Neuronal stem cell (in vitro differentiated cells): ENCODE measurements at regions not wholly inside any gene's neighbourhood (a gene's known extent, or its start where the extent isn't known, plus 50 kb on each side); places are given as distances from the start of the nearest gene placed in this dataset.
A peak's percentile ranks its signal among the peaks of the same experiment; 100 is the strongest.

Source experiments
- DNase-seq: peaks from one replicate; pipeline ENCODE4 v3.0.0-alpha.2; 2013; ENCODE audit warnings: low spot score
- H2AFZ ChIP-seq: one replicate; pipeline ENCODE4 v1.6.1; 2013; ENCODE audit warnings: mild to moderate bottlenecking, low read length, inconsistent platforms
- H2AK5ac ChIP-seq: 2 replicates; pipeline ENCODE4 v1.6.1; 2013; ENCODE audit warnings: low read depth, mild to moderate bottlenecking, inconsistent platforms, low read length, moderate library complexity, mixed read lengths
- H2BK120ac ChIP-seq: 2 replicates; pipeline ENCODE4 v1.6.1; 2013; ENCODE audit warnings: low read depth, mild to moderate bottlenecking, inconsistent platforms, low read length, moderate library complexity, mixed read lengths
- H2BK12ac ChIP-seq: one replicate; pipeline ENCODE4 v1.6.1; 2013; ENCODE audit warnings: low read length, inconsistent platforms
- H2BK15ac ChIP-seq: 2 replicates; pipeline ENCODE4 v1.6.1; 2013; ENCODE audit warnings: mild to moderate bottlenecking, low read length, inconsistent platforms, mixed read lengths
- H2BK5ac ChIP-seq: one replicate; pipeline ENCODE4 v1.6.1; 2013; ENCODE audit warnings: inconsistent platforms, mild to moderate bottlenecking, low read length, moderate library complexity
- H3K14ac ChIP-seq: one replicate; pipeline ENCODE4 v1.6.1; 2013; ENCODE audit warnings: low read length, inconsistent platforms
- H3K18ac ChIP-seq: 2 replicates; pipeline ENCODE4 v1.6.1; 2013; ENCODE audit warnings: low read length, inconsistent platforms
- H3K23ac ChIP-seq: 2 replicates; pipeline ENCODE4 v1.6.1; 2013; ENCODE audit warnings: low read depth, mild to moderate bottlenecking, mixed read lengths, low read length, inconsistent platforms; ENCODE audit not compliant: poor library complexity
- H3K27ac ChIP-seq: replicated peaks from 3 replicates; pipeline ENCODE4 v1.5.1; 2013; ENCODE audit warnings: low read length, inconsistent platforms
- H3K27me3 ChIP-seq, 3 experiments: 2 replicates each; pipeline ENCODE4 v1.6.1; 2013; ENCODE audit warnings: low read length in 3 of 3, mild to moderate bottlenecking in 2 of 3, inconsistent platforms in 1 of 3, low read depth in 1 of 3, mixed read lengths in 1 of 3, moderate library complexity in 1 of 3; ENCODE audit not compliant: control insufficient read depth in 3 of 3, insufficient read depth in 3 of 3
- H3K36me3 ChIP-seq, 2 donors: replicated peaks in 1 of 2; 2 replicates each; pipeline ENCODE4 v1.6.1; 2013; ENCODE audit warnings: low read length in 2 of 2; ENCODE audit not compliant: control insufficient read depth in 2 of 2, insufficient read depth in 2 of 2
- H3K4ac ChIP-seq: 2 replicates; pipeline ENCODE4 v1.6.1; 2013; ENCODE audit warnings: inconsistent platforms, mild to moderate bottlenecking, low read length, moderate library complexity
- H3K4me1 ChIP-seq, 2 donors: 1 replicate in 1 of 2; 2 replicates in 1 of 2; pipeline ENCODE4 v1.6.1; 2013; ENCODE audit warnings: low read length in 2 of 2, low read depth in 1 of 2; ENCODE audit not compliant: control insufficient read depth in 2 of 2, insufficient read depth in 1 of 2
- H3K4me2 ChIP-seq: one replicate; pipeline ENCODE4 v1.6.1; 2013; ENCODE audit warnings: mild to moderate bottlenecking, low read length, inconsistent platforms; ENCODE audit not compliant: insufficient read depth, poor library complexity, severe bottlenecking
- H3K4me3 ChIP-seq, 2 donors: 2 replicates each; pipeline ENCODE4 v1.5.1; 2013; ENCODE audit warnings: low read length in 2 of 2, mild to moderate bottlenecking in 2 of 2, inconsistent platforms in 1 of 2, moderate library complexity in 1 of 2
- H3K79me1 ChIP-seq: one replicate; pipeline ENCODE4 v1.6.1; 2013; ENCODE audit warnings: low read depth, mild to moderate bottlenecking, inconsistent platforms, low read length, moderate library complexity
- H3K9ac ChIP-seq: one replicate; pipeline ENCODE4 v1.6.1; 2013; ENCODE audit warnings: mild to moderate bottlenecking, low read depth, low read length, inconsistent platforms; ENCODE audit not compliant: poor library complexity
- H3K9me3 ChIP-seq, 2 donors: replicated peaks in 1 of 2; 2 replicates each; pipeline versions ENCODE3 to v1.6.1; 2013; ENCODE audit warnings: low read length in 2 of 2, mild to moderate bottlenecking in 2 of 2, inconsistent platforms in 1 of 2, low read depth in 1 of 2, mixed read lengths in 1 of 2, moderate library complexity in 1 of 2; ENCODE audit not compliant: control insufficient read depth in 2 of 2, insufficient read depth in 1 of 2
- H4K8ac ChIP-seq: one replicate; pipeline ENCODE4 v1.6.1; 2013; ENCODE audit warnings: low read depth, mild to moderate bottlenecking, inconsistent platforms, low read length, moderate library complexity
- H4K91ac ChIP-seq: one replicate; pipeline ENCODE4 v1.6.1; 2013; ENCODE audit warnings: low read length, low read depth, mild to moderate bottlenecking, inconsistent platforms; ENCODE audit not compliant: poor library complexity
- WGBS, 2 donors: extraction: QIAGEN DNeasy Blood & Tissue Kit; methylation state at CpG; one replicate each; pipeline ENCODE4 v1.1.7; 2013; ENCODE audit warnings: missing lambda C conversion rate in 2 of 2, mixed read lengths in 1 of 2; ENCODE audit not compliant: insufficient read length in 2 of 2, insufficient replicate concordance in 1 of 2; ENCODE audit errors: extremely low coverage in 2 of 2; 5-methylcytosine and 5-hydroxymethylcytosine counted together

DNA sequence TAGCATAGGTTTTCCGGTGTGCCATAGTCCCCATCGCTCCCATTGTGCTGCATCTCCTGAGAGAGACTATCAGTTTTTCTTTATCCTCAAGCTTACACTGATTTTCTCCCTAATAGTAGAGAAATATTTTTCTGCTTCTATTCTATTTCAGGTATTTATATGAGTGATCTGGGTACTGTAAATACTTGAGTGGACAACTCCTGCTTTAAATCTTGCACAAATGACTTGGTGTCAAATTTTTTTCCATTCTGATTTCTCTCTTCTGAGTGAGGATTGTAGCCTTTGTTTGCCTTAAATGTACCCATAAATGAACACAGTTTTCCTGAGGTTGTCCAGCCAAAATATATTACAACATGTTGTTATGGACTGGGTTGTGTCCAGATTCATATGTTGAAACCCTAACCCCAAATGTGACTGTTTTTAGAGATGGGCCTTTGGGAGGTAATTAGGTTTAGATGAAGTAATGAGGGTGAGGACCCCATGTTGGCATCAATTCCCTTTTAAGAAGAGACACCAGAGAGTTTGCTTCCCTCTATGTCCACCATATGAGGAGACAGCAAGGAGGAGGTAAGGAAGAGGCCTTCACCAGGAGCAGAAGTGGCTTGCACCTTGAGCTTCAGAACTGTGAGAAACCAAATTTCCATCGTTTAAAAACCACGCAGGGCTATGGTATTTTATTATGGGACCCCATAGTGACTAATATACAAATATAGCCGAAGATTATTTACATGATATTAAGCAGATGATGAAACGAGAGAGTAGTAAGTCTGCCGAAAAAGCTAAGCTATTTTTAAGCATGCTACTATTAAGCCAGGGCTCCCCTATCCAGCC lies 336.4 kb upstream of the MPDZ start:
- peaks cover 0 to 5% of the 10 kb centered on the region in 2 donors for H3K9me3 ChIP-seq
- H3K18ac ChIP-seq = no peak overlapping the region
- no peak overlapping the region for H4K91ac ChIP-seq
- peak overlapping the region; percentile 15 for H2AFZ ChIP-seq
- H2BK5ac ChIP-seq = no peak overlapping the region
- no peak overlapping the region for H3K27ac ChIP-seq
- H3K4me1 ChIP-seq = no peaks in the 10 kb centered on the region
- no peak overlapping the region for H2AK5ac ChIP-seq
- WGBS, 2 donors = no CpG with 5 or more reads among the region's 7 CpGs
- no peak overlapping the region for H3K4me2 ChIP-seq
- no peaks in the 10 kb centered on the region for H3K79me1 ChIP-seq
- H3K4me3 ChIP-seq = no peak overlapping the region
- H3K23ac ChIP-seq = no peak overlapping the region
- no peak overlapping the region for H2BK12ac ChIP-seq
- no peak overlapping the region for H3K9ac ChIP-seq
- H3K4ac ChIP-seq = no peak overlapping the region
- H2BK15ac ChIP-seq = no peak overlapping the region
- no peak for DNase-seq
- H3K27me3 ChIP-seq = no peaks in the 10 kb centered on the region
- H4K8ac ChIP-seq = no peak overlapping the region
- no peak overlapping the region for H2BK120ac ChIP-seq
- no peak overlapping the region for H3K14ac ChIP-seq
- H3K36me3 ChIP-seq = no peaks in the 10 kb centered on the region

DNA sequence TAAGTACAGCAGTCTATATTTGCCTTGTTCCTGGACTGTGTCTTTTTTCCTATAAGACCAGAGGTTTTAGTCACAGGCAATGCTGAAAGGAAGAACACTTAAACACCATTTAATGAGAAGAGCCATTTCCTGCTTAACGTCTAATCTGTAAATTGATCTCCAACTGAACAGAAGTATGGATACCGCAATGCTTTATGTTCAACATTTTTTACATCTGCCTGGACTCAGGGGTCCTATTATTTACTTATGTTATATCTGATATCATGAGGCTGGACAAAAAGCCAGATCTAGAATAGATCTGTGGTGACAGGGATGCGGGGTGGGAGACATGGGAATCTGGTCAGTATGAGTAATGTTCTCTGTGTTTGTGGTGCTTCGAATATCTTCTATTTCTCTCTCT lies 334.6 kb upstream of the MPDZ start:
- Histone ChIP-seq H3K27me3 (no peaks in the 10 kb centered on the region), H2BK12ac (no peak overlapping the region), H4K91ac (no peak overlapping the region), H3K4me1 (peaks cover 0 to under 1% of the 10 kb centered on the region in 2 donors), H3K27ac (no peak overlapping the region), H3K4me3 (no peak overlapping the region), H3K4ac (no peak overlapping the region), H3K18ac (no peak overlapping the region), H3K23ac (no peak overlapping the region), H2AK5ac (no peak overlapping the region), H3K9ac (no peak overlapping the region), H4K8ac (no peak overlapping the region), H3K36me3 (no peaks in the 10 kb centered on the region), H2BK120ac (no peak overlapping the region), H3K9me3 (peaks cover 0 to 5% of the 10 kb centered on the region in 2 donors), H2BK5ac (no peak overlapping the region), H3K4me2 (no peak overlapping the region), H3K14ac (no peak overlapping the region), H2AFZ (no peak overlapping the region), H3K79me1 (no peaks in the 10 kb centered on the region), H2BK15ac (no peak overlapping the region)
- WGBS, 2 donors = no CpG with 5 or more reads among the region's 4 CpGs
- no peak for DNase-seq

GRCh38 chr9:13613296-13613695 lies 333.8 kb upstream of the MPDZ start:
- Histone ChIP-seq H2AFZ (no peak overlapping the region), H3K36me3 (no peaks in the 10 kb centered on the region), H3K9ac (no peak overlapping the region), H3K79me1 (no peaks in the 10 kb centered on the region), H2BK120ac (no peak overlapping the region), H3K4me1 (peaks cover 1 to 6% of the 10 kb centered on the region in 2 donors), H2BK12ac (no peak overlapping the region), H2BK15ac (no peak overlapping the region), H2AK5ac (no peak overlapping the region), H3K27me3 (no peaks in the 10 kb centered on the region), H3K4ac (no peak overlapping the region), H3K14ac (no peak overlapping the region), H2BK5ac (no peak overlapping the region), H3K4me2 (no peak overlapping the region), H3K23ac (no peak overlapping the region), H3K9me3 (peaks cover 0 to 5% of the 10 kb centered on the region in 2 donors), H3K4me3 (no peak overlapping the region), H3K18ac (no peak overlapping the region), H3K27ac (no peak overlapping the region), H4K91ac (no peak overlapping the region), H4K8ac (no peak overlapping the region)
- DNase-seq = no peak
- no CpG with 5 or more reads among the region's 2 CpGs for WGBS, 2 donors

DNA sequence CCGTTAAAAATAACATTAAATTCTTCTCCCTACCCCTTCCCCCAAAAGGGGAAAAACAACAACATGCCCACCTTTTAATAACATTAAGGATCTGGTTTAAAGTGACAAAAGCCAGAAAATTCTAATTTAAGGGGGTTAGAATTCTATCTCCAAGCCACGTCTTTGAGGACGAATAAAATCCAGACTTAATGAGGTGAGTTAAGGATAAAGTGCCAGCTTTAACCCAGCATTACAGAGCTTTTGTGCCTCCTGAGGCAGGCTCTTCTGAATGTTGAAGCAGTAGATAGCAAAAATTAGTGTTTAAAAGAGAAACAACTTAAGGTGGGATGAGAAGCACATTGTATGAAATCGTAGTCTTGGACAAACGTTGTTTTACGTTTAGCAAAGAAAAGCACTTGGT lies 329.0 kb upstream of the MPDZ start:
- Histone ChIP-seq H3K4me2 (peak overlapping the region; percentile 51), H3K27ac (no peak overlapping the region), H4K8ac (no peak overlapping the region), H3K9ac (no peak overlapping the region), H3K79me1 (no peaks in the 10 kb centered on the region), H3K14ac (no peak overlapping the region), H4K91ac (no peak overlapping the region), H3K18ac (no peak overlapping the region), H3K23ac (no peak overlapping the region), H2AFZ (peak overlapping the region; percentile 82), H3K9me3 (peaks cover 0 to 5% of the 10 kb centered on the region in 2 donors), H2BK5ac (no peak overlapping the region), H3K36me3 (no peaks in the 10 kb centered on the region), H3K4me3 (peak overlapping the region in 1 of 2 donors; percentile 32), H2AK5ac (no peak overlapping the region), H2BK120ac (no peak overlapping the region), H3K4ac (no peak overlapping the region), H3K27me3 (no peaks in the 10 kb centered on the region), H2BK15ac (no peak overlapping the region), H3K4me1 (peaks cover 1 to 16% of the 10 kb centered on the region in 2 donors), H2BK12ac (no peak overlapping the region)
- peak; percentile 9 for DNase-seq
- WGBS, 2 donors = no CpG with 5 or more reads among the region's 6 CpGs
